Activated B cell treated with CpG ODN at 0.5 μM for 24 hours (primary cell): ENCODE measurements at regions not wholly inside any gene's neighbourhood (a gene's known extent, or its start where the extent isn't known, plus 50 kb on each side); places are given as distances from the start of the nearest gene placed in this dataset.

Experiments used
- ATAC-seq: fragments of 200-7000 bp; cut with Tn5 transposase; one replicate; pipeline ENCODE4 v1.10.0; 2021; ENCODE audit warnings: low read depth, mild to moderate bottlenecking, moderate library complexity
- CTCF ChIA-PET: fragments of 350-600 bp; sonication (Branson Sonifier 250); formaldehyde crosslinking; loops from one replicate; lab custom pipeline; 2021; ENCODE audit warnings: antibody characterized with exemption; lab: Charles Lee
- POLR2A ChIA-PET: fragments of 350-600 bp; sonication (Branson Sonifier 250); formaldehyde crosslinking; loops from one replicate; lab custom pipeline; 2021; ENCODE audit warnings: antibody characterized with exemption; lab: Charles Lee
- DNase-seq: peaks from one replicate; pipeline ENCODE4 v3.0.0; 2022
- H3K27ac Mint-ChIP-seq: one replicate; pipeline ENCODE4 v1.8.0; 2020; ENCODE audit warnings: mixed read lengths
- H3K27me3 Mint-ChIP-seq: one replicate; pipeline ENCODE4 v1.8.0; 2021; ENCODE audit warnings: mixed read lengths
- H3K36me3 Mint-ChIP-seq: one replicate; pipeline ENCODE4 v1.8.0; 2021; ENCODE audit warnings: low read depth, mixed read lengths
- H3K4me1 Mint-ChIP-seq: one replicate; pipeline ENCODE4 v1.8.0; 2021; ENCODE audit warnings: mixed read lengths
- H3K4me3 Mint-ChIP-seq: one replicate; pipeline ENCODE4 v1.8.0; 2020; ENCODE audit warnings: mild to moderate bottlenecking, mixed read lengths
- H3K9me3 Mint-ChIP-seq: one replicate; pipeline ENCODE4 v1.8.0; 2020; ENCODE audit warnings: mixed read lengths
- intact Hi-C: fragments of 100-400 bp; cut with micrococcal nuclease; formaldehyde crosslinking; loops from one replicate; pipeline ENCODE4 v1.15.1; 2024
- TF ChIP-seq, protein P1 (sequence below): fragments of 200-600 bp; IDR thresholded peaks from one replicate; pipeline ENCODE4 v1.8.0; 2022; ENCODE audit warnings: antibody characterized with exemption, mild to moderate bottlenecking

DNA sequence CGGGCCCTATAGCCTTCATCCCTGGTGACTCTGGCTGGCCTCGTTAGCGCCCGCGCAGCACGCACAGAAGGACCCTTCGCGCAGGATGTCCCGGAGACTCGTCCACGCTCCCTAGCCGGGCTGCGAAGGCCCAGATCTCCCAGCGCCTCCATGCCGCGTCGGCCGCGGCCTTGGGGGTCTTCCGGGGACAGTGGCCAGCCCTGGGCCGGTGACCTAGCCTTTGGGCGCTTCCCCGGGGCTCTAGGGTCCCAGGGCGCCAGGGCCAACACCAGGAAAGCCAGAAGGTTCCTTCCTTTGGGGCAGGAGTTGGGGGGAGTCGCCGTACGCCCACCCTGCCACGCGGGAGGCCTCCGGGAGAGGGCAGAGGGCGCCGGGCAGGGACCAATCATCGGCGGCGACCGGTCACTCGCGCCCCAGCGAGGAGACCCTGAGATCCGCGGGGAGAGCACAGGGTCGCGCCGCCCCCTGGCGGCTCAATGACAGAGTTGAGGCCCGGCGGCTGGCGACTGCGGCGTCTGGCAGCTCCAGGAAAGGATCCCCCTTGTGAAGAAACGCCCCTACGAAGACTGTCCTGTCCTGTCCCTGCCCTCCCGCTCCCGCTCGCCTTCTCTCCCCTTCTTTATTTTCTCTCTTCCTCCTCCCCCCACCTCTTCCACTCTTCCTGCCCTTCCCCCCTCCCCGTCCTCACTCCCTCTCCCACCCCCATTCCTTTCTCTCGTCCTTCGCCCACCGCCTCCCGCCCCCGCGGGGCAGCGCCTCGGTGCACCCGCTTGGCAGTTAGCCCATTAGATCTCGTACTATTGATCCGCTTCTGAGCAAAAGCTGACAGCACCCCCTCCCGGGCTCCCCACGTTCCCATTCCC lies 62.3 kb upstream of the LBX1 start:
- CTCF ChIA-PET = interaction anchor here (0.7 to 2.3 kb wide), 7 partner anchors 13 to 547 kb away, joined by 3 to 25 read pairs (median 4); no protein-coding TSS in a partner anchor
- intact Hi-C loops = loop anchor here (1.0 to 5.0 kb wide), 5 partner anchors 19 to 249 kb away; no protein-coding TSS in a partner anchor
- Mint-ChIP-seq H3K27me3 (peaks cover 64% of the 10 kb centered on the region), H3K36me3 (no peaks in the 10 kb centered on the region), H3K9me3 (no peaks in the 10 kb centered on the region), H3K4me1 (peaks cover 13% of the 10 kb centered on the region), H3K4me3 (peak overlapping the region; percentile 79), H3K27ac (no peak overlapping the region)
- DNase-seq (peak; percentile 34), ATAC-seq (peak; percentile 71)
- POLR2A ChIA-PET = interaction anchor here (0.7 kb wide), 1 partner anchor 240 kb away, joined by 11 read pairs; no protein-coding TSS in a partner anchor
- TF ChIP-seq, protein P1, sequence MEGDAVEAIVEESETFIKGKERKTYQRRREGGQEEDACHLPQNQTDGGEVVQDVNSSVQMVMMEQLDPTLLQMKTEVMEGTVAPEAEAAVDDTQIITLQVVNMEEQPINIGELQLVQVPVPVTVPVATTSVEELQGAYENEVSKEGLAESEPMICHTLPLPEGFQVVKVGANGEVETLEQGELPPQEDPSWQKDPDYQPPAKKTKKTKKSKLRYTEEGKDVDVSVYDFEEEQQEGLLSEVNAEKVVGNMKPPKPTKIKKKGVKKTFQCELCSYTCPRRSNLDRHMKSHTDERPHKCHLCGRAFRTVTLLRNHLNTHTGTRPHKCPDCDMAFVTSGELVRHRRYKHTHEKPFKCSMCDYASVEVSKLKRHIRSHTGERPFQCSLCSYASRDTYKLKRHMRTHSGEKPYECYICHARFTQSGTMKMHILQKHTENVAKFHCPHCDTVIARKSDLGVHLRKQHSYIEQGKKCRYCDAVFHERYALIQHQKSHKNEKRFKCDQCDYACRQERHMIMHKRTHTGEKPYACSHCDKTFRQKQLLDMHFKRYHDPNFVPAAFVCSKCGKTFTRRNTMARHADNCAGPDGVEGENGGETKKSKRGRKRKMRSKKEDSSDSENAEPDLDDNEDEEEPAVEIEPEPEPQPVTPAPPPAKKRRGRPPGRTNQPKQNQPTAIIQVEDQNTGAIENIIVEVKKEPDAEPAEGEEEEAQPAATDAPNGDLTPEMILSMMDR = no peak

GRCh38 chr10:101292194-101293006 lies 61.6 kb upstream of the BTRC start:
- Mint-ChIP-seq H3K4me1 (peaks cover 13% of the 10 kb centered on the region), H3K9me3 (no peaks in the 10 kb centered on the region), H3K27me3 (peaks cover 60% of the 10 kb centered on the region), H3K36me3 (no peaks in the 10 kb centered on the region), H3K4me3 (peak overlapping the region; percentile 79), H3K27ac (no peak overlapping the region)
- ChIA-PET POLR2A (interaction anchor here (0.6 kb wide), 2 partner anchors 1350 to 1825 kb away, joined by 3 to 4 read pairs; no protein-coding TSS in a partner anchor), CTCF (interaction anchor here (0.7 to 2.3 kb wide), 6 partner anchors 14 to 152 kb away, joined by 3 to 25 read pairs (median 4); no protein-coding TSS in a partner anchor)
- intact Hi-C loops = loop anchor here (5.0 kb wide), 3 partner anchors 130 to 250 kb away; no protein-coding TSS in a partner anchor
- DNase-seq = no peak
- TF ChIP-seq, protein P1 = no peak
- peak; percentile 30 for ATAC-seq

GRCh38 chr10:101293007-101293723 lies 60.8 kb upstream of the BTRC start:
- intact Hi-C loops = loop anchor here (5.0 kb wide), 3 partner anchors 131 to 251 kb away; no protein-coding TSS in a partner anchor
- Mint-ChIP-seq H3K9me3 (no peaks in the 10 kb centered on the region), H3K27ac (no peak overlapping the region), H3K27me3 (peaks cover 62% of the 10 kb centered on the region), H3K4me1 (peaks cover 14% of the 10 kb centered on the region), H3K36me3 (no peaks in the 10 kb centered on the region), H3K4me3 (peak overlapping the region; percentile 79)
- DNase-seq (no peak), ATAC-seq (no peak)
- POLR2A ChIA-PET = interaction anchor here (0.6 kb wide), 1 partner anchor 1825 kb away, joined by 4 read pairs; no protein-coding TSS in a partner anchor
- TF ChIP-seq, protein P1 = no peak
- CTCF ChIA-PET = interaction anchor here (1.5 to 2.3 kb wide), 3 partner anchors 20 to 151 kb away, joined by 5 to 25 read pairs (median 6); no protein-coding TSS in a partner anchor

DNA sequence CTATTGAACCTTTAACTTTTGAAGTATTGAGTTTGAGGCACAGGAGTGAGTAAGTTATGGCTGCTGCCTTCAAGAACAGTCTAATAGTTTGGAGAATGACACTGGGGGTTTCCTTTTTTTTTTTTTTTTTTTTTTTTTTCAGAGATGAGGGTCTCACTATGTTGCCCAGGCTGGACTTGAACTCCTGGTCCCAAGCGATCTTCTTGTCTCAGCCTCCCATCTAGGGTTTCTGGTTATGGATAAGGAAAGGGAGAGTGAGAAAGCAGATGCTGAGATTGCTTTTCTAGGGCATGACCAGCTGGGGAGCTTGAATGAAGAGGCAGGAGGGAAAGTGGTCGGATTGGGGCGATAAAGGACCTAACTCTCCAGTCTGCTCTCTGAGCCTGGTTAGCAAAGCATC lies 59.9 kb upstream of the BTRC start:
- H3K27ac Mint-ChIP-seq = no peak overlapping the region
- intact Hi-C loops = loop anchor here (5.0 kb wide), 3 partner anchors 132 to 252 kb away; no protein-coding TSS in a partner anchor

More for the DNA sequence above, 59.9 kb upstream of the BTRC start:
- H3K4me3 Mint-ChIP-seq = no peak overlapping the region
- ChIA-PET POLR2A (no interaction called here), CTCF (no interaction called here)
- DNase-seq (no peak), ATAC-seq (no peak)
- peaks cover 14% of the 10 kb centered on the region for H3K4me1 Mint-ChIP-seq
- TF ChIP-seq, protein P1 = no peak
- H3K36me3 Mint-ChIP-seq = no peaks in the 10 kb centered on the region
- no peaks in the 10 kb centered on the region for H3K9me3 Mint-ChIP-seq
- H3K27me3 Mint-ChIP-seq = peaks cover 61% of the 10 kb centered on the region
